Parathyroid adenoma (tissue), 2 donors: ENCODE measurements at regions not wholly inside any gene's neighbourhood (a gene's known extent, or its start where the extent isn't known, plus 50 kb on each side); places are given as distances from the start of the nearest gene placed in this dataset.

ENCODE experiments used
- H2AFZ ChIP-seq: fragments of 300-600 bp; sonication (generic); one replicate; pipeline ENCODE4 v1.7.0; 2017; ENCODE audit warnings: antibody characterized with exemption, mild to moderate bottlenecking
- H3K27ac ChIP-seq: fragments of 300-600 bp; sonication (generic); one replicate; pipeline ENCODE4 v1.7.0; 2017
- H3K27me3 ChIP-seq: fragments of 300-600 bp; sonication (generic); one replicate; pipeline ENCODE4 v1.7.0; 2017; ENCODE audit warnings: low read length; ENCODE audit not compliant: control insufficient read depth, insufficient read depth
- H3K36me3 ChIP-seq: fragments of 300-600 bp; sonication (generic); one replicate; pipeline ENCODE4 v1.7.0; 2017; ENCODE audit warnings: low read length; ENCODE audit not compliant: control insufficient read depth, insufficient read depth
- H3K4me1 ChIP-seq: fragments of 300-600 bp; sonication (generic); one replicate; pipeline ENCODE4 v1.7.0; 2017; ENCODE audit warnings: control low read depth
- H3K4me2 ChIP-seq: fragments of 300-600 bp; sonication (generic); one replicate; pipeline ENCODE4 v1.7.0; 2017; ENCODE audit warnings: low read length
- H3K4me3 ChIP-seq: fragments of 300-600 bp; sonication (generic); one replicate; pipeline ENCODE4 v1.7.0; 2017; ENCODE audit warnings: low read depth, low read length
- H3K79me2 ChIP-seq: fragments of 300-600 bp; sonication (generic); one replicate; pipeline ENCODE4 v1.7.0; 2017; ENCODE audit warnings: control low read depth
- H3K9ac ChIP-seq: fragments of 300-600 bp; sonication (generic); one replicate; pipeline ENCODE4 v1.7.0; 2017; ENCODE audit warnings: mild to moderate bottlenecking
- H3K9me3 ChIP-seq: fragments of 300-600 bp; sonication (generic); one replicate; pipeline ENCODE4 v1.7.0; 2017; ENCODE audit warnings: low read length; ENCODE audit not compliant: control insufficient read depth
- CTCF ChIP-seq: fragments of 300-600 bp; sonication (generic); IDR thresholded peaks from one replicate; pipeline ENCODE4 v1.7.0; 2017; ENCODE audit warnings: antibody characterized with exemption, mild to moderate bottlenecking
- donor health status: primary hyperparathyroidism.

- TF ChIP-seq CTCF = no peak
- H3K4me1 ChIP-seq = no peaks in the 10 kb centered on the region
- no peaks in the 10 kb centered on the region for H3K36me3 ChIP-seq
- no peak overlapping the region for H3K9ac ChIP-seq
- no peak overlapping the region for H3K27ac ChIP-seq
- H2AFZ ChIP-seq = no peak overlapping the region
- H3K4me3 ChIP-seq = no peak overlapping the region
- H3K9me3 ChIP-seq = no peaks in the 10 kb centered on the region
- H3K4me2 ChIP-seq = no peak overlapping the region
- no peaks in the 10 kb centered on the region for H3K27me3 ChIP-seq
- no peaks in the 10 kb centered on the region for H3K79me2 ChIP-seq
Measured at GRCh38 chr4:167943872-167944505, 148.3 kb upstream of the ANXA10 start.

- Histone ChIP-seq H3K4me1 (no peaks in the 10 kb centered on the region), H3K79me2 (no peaks in the 10 kb centered on the region), H3K4me2 (no peak overlapping the region), H3K9me3 (no peaks in the 10 kb centered on the region), H3K27ac (no peak overlapping the region), H3K4me3 (no peak overlapping the region), H3K36me3 (no peaks in the 10 kb centered on the region), H2AFZ (no peak overlapping the region), H3K27me3 (no peaks in the 10 kb centered on the region), H3K9ac (no peak overlapping the region)
- TF ChIP-seq CTCF = no peak
Measured at GRCh38 chr4:167944721-167945120, 147.6 kb upstream of the ANXA10 start.

DNA sequence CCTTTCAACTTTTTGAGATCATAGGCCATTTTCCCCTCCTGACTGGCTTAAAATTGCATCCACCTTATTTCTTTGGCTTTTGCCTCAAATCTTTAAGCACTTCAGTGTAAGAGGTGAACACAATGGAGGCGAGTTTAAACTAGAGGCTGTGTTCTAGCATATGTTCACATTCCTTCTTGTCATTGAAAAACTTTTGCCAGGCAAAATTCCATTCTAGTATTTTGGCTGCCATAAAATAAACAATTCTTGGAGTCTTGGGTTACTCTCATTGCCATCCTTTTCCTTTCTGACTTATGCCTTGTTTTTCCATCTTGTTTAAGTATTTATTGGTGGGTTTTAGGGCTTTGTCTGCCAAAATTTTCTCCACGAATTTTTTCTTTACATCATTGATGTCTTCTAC lies 137.3 kb upstream of the ANXA10 start:
- H3K27me3 ChIP-seq = no peaks in the 10 kb centered on the region
- H3K27ac ChIP-seq = no peak overlapping the region
- no peak overlapping the region for H3K4me2 ChIP-seq
- no peaks in the 10 kb centered on the region for H3K79me2 ChIP-seq
- no peaks in the 10 kb centered on the region for H3K36me3 ChIP-seq
- TF ChIP-seq CTCF = no peak
- H3K4me3 ChIP-seq = no peak overlapping the region
- H3K9me3 ChIP-seq = no peaks in the 10 kb centered on the region
- no peak overlapping the region for H3K9ac ChIP-seq
- no peak overlapping the region for H2AFZ ChIP-seq
- no peaks in the 10 kb centered on the region for H3K4me1 ChIP-seq

GRCh38 chr4:167956676-167957075 lies 135.7 kb upstream of the ANXA10 start:
- no peak overlapping the region for H3K4me3 ChIP-seq
- no peaks in the 10 kb centered on the region for H3K27me3 ChIP-seq
- H3K9ac ChIP-seq = no peak overlapping the region
- no peaks in the 10 kb centered on the region for H3K9me3 ChIP-seq
- no peaks in the 10 kb centered on the region for H3K4me1 ChIP-seq
- no peak for TF ChIP-seq CTCF
- H3K4me2 ChIP-seq = no peak overlapping the region
- H3K79me2 ChIP-seq = no peaks in the 10 kb centered on the region
- H2AFZ ChIP-seq = no peak overlapping the region
- no peak overlapping the region for H3K27ac ChIP-seq
- H3K36me3 ChIP-seq = no peaks in the 10 kb centered on the region

DNA sequence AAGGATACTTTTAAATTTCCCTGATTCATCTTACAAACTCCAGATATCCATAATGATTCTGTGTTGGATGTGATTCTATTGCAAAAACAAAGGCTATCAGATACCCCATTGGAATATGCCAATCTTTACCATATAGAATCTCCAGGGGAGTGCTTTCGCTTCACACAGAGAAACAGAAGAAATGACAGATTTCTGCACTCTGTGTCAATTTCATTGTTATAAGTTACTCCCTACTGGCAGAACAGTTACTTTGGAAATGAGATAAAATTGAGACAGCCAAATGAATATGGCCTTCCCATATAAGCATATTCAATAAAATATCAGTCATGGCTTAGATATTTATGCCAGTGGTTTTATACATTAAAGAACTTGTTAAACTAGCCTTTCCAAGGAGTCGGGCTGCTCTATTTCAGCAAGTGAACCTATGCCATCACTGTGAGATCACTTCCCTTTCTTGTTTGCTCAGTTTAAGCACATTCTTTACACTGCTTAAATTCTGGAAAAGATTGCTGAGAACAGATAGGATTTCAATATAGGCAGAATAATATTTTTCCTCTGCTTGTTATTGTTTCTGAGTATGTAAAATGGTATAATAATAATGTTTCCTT lies 127.5 kb upstream of the ANXA10 start:
- Histone ChIP-seq H3K9me3 (no peaks in the 10 kb centered on the region), H3K27ac (no peak overlapping the region), H2AFZ (no peak overlapping the region), H3K4me1 (no peaks in the 10 kb centered on the region), H3K27me3 (no peaks in the 10 kb centered on the region), H3K36me3 (no peaks in the 10 kb centered on the region), H3K79me2 (no peaks in the 10 kb centered on the region), H3K4me3 (no peak overlapping the region), H3K4me2 (no peak overlapping the region), H3K9ac (no peak overlapping the region)
- no peak for TF ChIP-seq CTCF
